GM11168 (cell line): ENCODE measurements at regions not wholly inside any gene's neighbourhood (a gene's known extent, or its start where the extent isn't known, plus 50 kb on each side); places are given as distances from the start of the nearest gene placed in this dataset.
"Not testable (repeated sequence)": the region's sequence is repeated elsewhere in the genome, so short reads cannot be mapped to it uniquely, and the experiment has no call there.

Experiments
- in situ Hi-C: fragments of 300-500 bp; cut with MboI; formaldehyde crosslinking; loops from one replicate; pipeline ENCODE4 v1.12.0; 2022; ENCODE audit warnings: low sequenced_read_pairs; ENCODE audit not compliant: unreplicated experiment

DNA sequence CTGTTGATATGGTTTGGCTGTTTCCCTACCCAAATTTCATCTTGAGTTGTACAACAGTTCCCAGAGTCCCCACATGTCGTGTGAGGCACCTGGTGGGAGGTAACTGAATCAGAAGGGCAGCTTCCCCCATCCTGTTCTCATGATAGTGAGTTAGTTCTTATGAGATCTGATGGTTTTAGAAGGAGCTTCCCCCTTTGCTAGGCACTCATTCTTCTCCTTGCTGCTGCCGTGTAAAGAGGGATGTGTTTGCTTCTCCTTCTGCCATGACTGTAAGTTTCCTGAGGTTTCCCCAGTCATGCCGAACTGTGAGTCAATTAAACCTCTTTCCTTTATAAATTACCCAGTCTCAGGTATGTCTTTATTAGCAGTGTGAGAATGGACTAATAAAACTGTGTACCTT lies 54.7 kb upstream of the PPARGC1A start:
- in situ Hi-C loops: not testable (repeated sequence)

DNA sequence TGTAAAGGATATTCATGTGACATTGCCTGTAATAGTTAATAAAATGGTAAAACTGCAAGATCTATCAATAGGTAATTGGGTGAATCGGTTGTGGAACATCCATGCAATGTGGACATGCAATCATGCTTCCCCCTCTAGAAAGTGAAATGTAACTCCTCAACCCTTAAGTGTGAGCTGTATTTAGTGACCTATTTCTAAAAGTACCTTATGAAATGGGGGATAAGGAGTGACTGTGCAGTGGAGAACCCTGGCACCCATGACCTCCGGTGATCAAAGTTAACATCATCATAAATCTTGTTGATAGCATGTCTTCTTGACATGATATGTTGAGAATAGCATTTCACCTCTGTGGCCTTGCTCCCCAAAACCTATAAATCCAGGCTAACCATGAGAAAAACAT lies 53.6 kb upstream of the PPARGC1A start:
- in situ Hi-C loops: no loop called here

DNA sequence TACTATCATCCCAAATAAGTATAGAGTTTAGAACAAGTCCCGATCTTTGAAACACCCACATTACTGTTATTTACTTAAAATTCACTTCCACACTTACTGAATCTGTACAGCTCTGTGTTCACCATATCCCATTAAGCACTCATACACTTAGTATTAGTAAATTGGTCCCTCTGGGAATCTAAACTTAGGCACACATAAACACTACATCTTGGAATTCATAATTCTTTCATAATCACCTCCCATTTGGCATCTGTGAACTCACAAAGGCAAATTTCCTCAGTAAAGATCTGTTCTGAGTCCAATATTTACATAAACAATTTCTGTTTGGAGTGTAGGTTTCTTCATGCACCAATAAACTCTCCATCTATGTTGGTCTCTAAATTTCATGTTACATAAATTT lies 52.6 kb upstream of the PPARGC1A start:
- in situ Hi-C loops: no loop called here
